GM12878 (cell line): ENCODE measurements at regions not wholly inside any gene's neighbourhood (a gene's known extent, or its start where the extent isn't known, plus 50 kb on each side); places are given as distances from the start of the nearest gene placed in this dataset.

ENCODE experiments used
- ATAC-seq: fragments of 200-7000 bp; cut with Tn5 transposase; 3 replicates; pipeline ENCODE4 v1.9.1; 2020; ENCODE audit warnings: mild to moderate bottlenecking, moderate library complexity
- BruUV-seq: library from RNA; stranded (reverse); fragments of 400-500 nt; replicated peaks from 2 replicates; lab custom pipeline; 2021; lab: Mats Ljungman, UMichigan
- CTCF ChIA-PET: fragments of 300-600 bp; sonication (Branson Sonifier 250); formaldehyde crosslinking; extraction: SDS; loops from one replicate; lab custom pipeline; 2021; ENCODE audit warnings: inconsistent platforms; lab: Yijun Ruan, JAX
- POLR2A ChIA-PET: fragments of 350-600 bp; formaldehyde crosslinking; extraction: SDS; loops from one replicate; lab custom pipeline; 2021; ENCODE audit warnings: inconsistent platforms; lab: Charles Lee
- RAD21 ChIA-PET: fragments of 300-600 bp; sonication (Branson Sonifier 250); formaldehyde crosslinking; loops from one replicate; lab custom pipeline; 2023; ENCODE audit warnings: antibody characterized with exemption; ENCODE audit not compliant: unreplicated experiment; lab: Charles Lee
- SMC1A ChIA-PET: fragments of 300-600 bp; sonication (Branson Sonifier 250); formaldehyde crosslinking; loops from one replicate; lab custom pipeline; 2023; ENCODE audit not compliant: unreplicated experiment, uncharacterized antibody; lab: Charles Lee
- DNase-seq: peaks from one replicate; pipeline ENCODE4 v3.0.0-alpha.2; 2011; ENCODE audit warnings: low read depth, low spot score
- FAIRE-seq: peaks from 3 replicates; lab custom pipeline; 2011; peaks lifted over from hg19 to GRCh38; lab: Jason Lieb, UNC
- H2AFZ ChIP-seq: 2 replicates; pipeline ENCODE4 v1.6.0; 2011; ENCODE audit warnings: low read depth, low read length, control low read depth; ENCODE audit not compliant: control insufficient read depth
- H3K27ac ChIP-seq: 2 replicates; pipeline ENCODE4 v1.5.1; 2011; ENCODE audit warnings: control low read depth; ENCODE audit not compliant: control insufficient read depth, insufficient read depth
- H3K27me3 ChIP-seq, 2 experiments: replicated peaks in 1 of 2; 2 replicates each; pipeline versions ENCODE4 v1.6.0 to v1.6.1; 2011; ENCODE audit warnings: low read length in 1 of 2; ENCODE audit not compliant: control insufficient read depth in 2 of 2, insufficient read depth in 2 of 2
- H3K36me3 ChIP-seq, 2 experiments: 2 replicates each; pipeline ENCODE4 v1.5.1; 2011; ENCODE audit warnings: low read length in 1 of 2; ENCODE audit not compliant: control insufficient read depth in 2 of 2, insufficient read depth in 2 of 2
- H3K4me1 ChIP-seq: 2 replicates; pipeline ENCODE4 v1.6.1; 2011; ENCODE audit warnings: mild to moderate bottlenecking, low read length, moderate library complexity, mixed read lengths; ENCODE audit not compliant: control insufficient read depth, insufficient read depth
- H3K4me2 ChIP-seq: 2 replicates; pipeline ENCODE4 v1.6.0; 2011; ENCODE audit warnings: control low read depth; ENCODE audit not compliant: control insufficient read depth, insufficient read depth
- H3K4me3 ChIP-seq: fragments of 200-600 bp; sonication (generic); 2 replicates; pipeline ENCODE4 v1.5.1; 2016
- H3K79me2 ChIP-seq: 2 replicates; pipeline ENCODE4 v1.6.0; 2011; ENCODE audit warnings: low read length; ENCODE audit not compliant: control insufficient read depth, insufficient read depth
- H3K9ac ChIP-seq: 2 replicates; pipeline ENCODE4 v1.8.0; 2011; ENCODE audit warnings: low read length, control low read depth, mixed read lengths; ENCODE audit not compliant: control insufficient read depth, insufficient read depth
- H3K9me3 ChIP-seq: replicated peaks from 3 replicates; pipeline ENCODE4 v1.5.1; 2011; ENCODE audit warnings: mild to moderate bottlenecking, low read length; ENCODE audit not compliant: control insufficient read depth, insufficient read depth
- H4K20me1 ChIP-seq: 2 replicates; pipeline ENCODE4 v1.6.0; 2011; ENCODE audit not compliant: control insufficient read depth, insufficient read depth
- BRCA1 ChIP-seq: IDR thresholded peaks from 2 replicates; pipeline ENCODE4 v1.6.1; 2011; ENCODE audit warnings: low read depth, low read length, improper control_type of control experiment
- CBX3 ChIP-seq: fragments of 200-600 bp; sonication (generic); IDR thresholded peaks from 2 replicates; pipeline ENCODE4 v1.6.1; 2016; ENCODE audit warnings: low read depth, borderline replicate concordance
- ETV6 ChIP-seq, 2 experiments: fragments of 450-650 bp in 1 of 2; IDR thresholded peaks in 1 of 2; conservative IDR thresholded peaks in 1 of 2; 2 replicates each; pipeline ENCODE4 v1.6.1; 2014; ENCODE audit warnings: antibody characterized with exemption in 1 of 2, borderline replicate concordance in 1 of 2, low read depth in 1 of 2, mild to moderate bottlenecking in 1 of 2, moderate library complexity in 1 of 2
- FOXM1 ChIP-seq: IDR thresholded peaks from 2 replicates; pipeline ENCODE4 v1.6.1; 2012; ENCODE audit warnings: low read depth, mild to moderate bottlenecking, inconsistent platforms, low read length, moderate library complexity
- HCFC1 ChIP-seq: fragments of 150-350 bp; IDR thresholded peaks from 2 replicates; pipeline ENCODE4 v1.6.1; 2014; ENCODE audit warnings: low read length
- IKZF1 ChIP-seq: fragments of 450-650 bp; conservative IDR thresholded peaks from 2 replicates; pipeline ENCODE4 v1.6.1; 2017; ENCODE audit warnings: antibody characterized with exemption, mild to moderate bottlenecking
- IKZF2 ChIP-seq, 2 experiments: fragments of 450-650 bp; IDR thresholded peaks; 2 replicates each; pipeline ENCODE4 v1.6.1; 2017; ENCODE audit warnings: mild to moderate bottlenecking in 2 of 2, moderate library complexity in 2 of 2
- KLF5 ChIP-seq: fragments of 450-650 bp; IDR thresholded peaks from 2 replicates; pipeline ENCODE4 v1.6.1; 2014; ENCODE audit warnings: mild to moderate bottlenecking; ENCODE audit not compliant: partially characterized antibody
- LARP7 ChIP-seq: fragments of 450-650 bp; IDR thresholded peaks from 2 replicates; pipeline ENCODE4 v1.6.1; 2017; ENCODE audit warnings: mild to moderate bottlenecking
- MEF2A ChIP-seq: IDR thresholded peaks from 2 replicates; pipeline ENCODE4 v1.6.1; 2011; ENCODE audit warnings: low read depth, mild to moderate bottlenecking, low read length, moderate library complexity; ENCODE audit not compliant: insufficient read depth
- MXI1 ChIP-seq: fragments of 150-350 bp; IDR thresholded peaks from 2 replicates; pipeline ENCODE4 v1.6.1; 2011; ENCODE audit warnings: low read depth, mild to moderate bottlenecking, inconsistent platforms, low read length, improper control_type of control experiment
- SREBF1 ChIP-seq: IDR thresholded peaks from 2 replicates; pipeline ENCODE4 v1.6.1; 2012; ENCODE audit warnings: mild to moderate bottlenecking, low read length
- ZNF24 ChIP-seq: fragments of 450-650 bp; IDR thresholded peaks from 2 replicates; pipeline ENCODE4 v1.6.1; 2017; ENCODE audit warnings: antibody characterized with exemption, mild to moderate bottlenecking
- WGBS: methylation state at CpG from one replicate; pipeline ENCODE4 v1.1.6; 2016; ENCODE audit warnings: low lambda C conversion rate; ENCODE audit not compliant: insufficient replicate concordance, insufficient coverage; ENCODE audit errors: missing lambda C conversion rate; 5-methylcytosine and 5-hydroxymethylcytosine counted together
- in situ Hi-C: fragments of 300-500 bp; cut with MboI; formaldehyde crosslinking; loops from 9 replicates; pipeline ENCODE4 v1.14.3; 2018; ENCODE audit warnings: mixed read lengths
- intact Hi-C: fragments of 100-400 bp; cut with micrococcal nuclease; formaldehyde crosslinking; loops from one replicate; pipeline ENCODE4 v1.14.2; 2022; ENCODE audit not compliant: unreplicated experiment
- TF ChIP-seq, protein P1 (sequence below): fragments of 450-650 bp; IDR thresholded peaks from 2 replicates; pipeline ENCODE4 v1.6.1; 2017; ENCODE audit warnings: mild to moderate bottlenecking, moderate library complexity

DNA sequence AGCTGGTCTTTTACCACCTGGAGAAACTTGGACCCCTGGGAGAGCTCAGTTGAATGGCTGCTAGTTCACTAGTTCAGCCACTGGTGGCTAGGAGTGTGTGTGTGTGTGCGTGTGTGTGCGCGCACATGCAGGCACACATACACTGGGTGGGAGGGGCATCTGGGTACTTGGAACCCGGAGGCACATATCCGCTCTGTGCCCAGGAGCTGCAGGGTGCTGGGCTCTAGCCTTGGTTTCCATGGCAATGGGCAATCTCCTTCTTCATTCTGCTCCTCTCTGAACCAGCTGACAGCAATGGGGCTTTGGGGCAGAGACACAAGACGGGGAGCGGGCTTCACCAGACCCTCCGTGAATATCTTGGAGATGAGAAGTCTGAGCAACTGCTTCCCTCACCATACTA, 87.1 kb upstream of the DISP3 start:
- WGBS: 57% methylated on average over 8 of the region's 8 CpGs
- Histone ChIP-seq H3K27me3 (peaks cover 0 to 3% of the 10 kb centered on the region in 2 experiments; a peak in 2 of 4 replicates), H4K20me1 (no peaks in the 10 kb centered on the region), H3K4me3 (no peak overlapping the region), H3K9ac (no peak overlapping the region), H3K27ac (no peak overlapping the region), H3K4me2 (no peak overlapping the region), H3K36me3 (no peaks in the 10 kb centered on the region), H3K4me1 (no peaks in the 10 kb centered on the region)
- no TSS peak for BruUV-seq
- SMC1A ChIA-PET: no interaction called here
- ATAC-seq: no peak
- in situ Hi-C loops: no loop called here
- POLR2A ChIA-PET: no interaction called here
- TF ChIP-seq ZNF24 (no peak), BRCA1 (no peak), HCFC1 (no peak), CBX3 (no peak), IKZF2 (IDR thresholded peaks at IDR 0.05) (no peak), ETV6 (conservative IDR thresholded peaks at IDR 0.05 in 1 of 2, IDR thresholded peaks at IDR 0.05 in 1 of 2; ENCODE audit: borderline replicate concordance in 1 of 2, low read depth in 1 of 2) (no peak), IKZF1 (no peak), MXI1 (no peak), SREBF1 (no peak), FOXM1 (no peak), LARP7 (no peak), KLF5 (no peak), MEF2A (no peak)
- TF ChIP-seq, protein P1, sequence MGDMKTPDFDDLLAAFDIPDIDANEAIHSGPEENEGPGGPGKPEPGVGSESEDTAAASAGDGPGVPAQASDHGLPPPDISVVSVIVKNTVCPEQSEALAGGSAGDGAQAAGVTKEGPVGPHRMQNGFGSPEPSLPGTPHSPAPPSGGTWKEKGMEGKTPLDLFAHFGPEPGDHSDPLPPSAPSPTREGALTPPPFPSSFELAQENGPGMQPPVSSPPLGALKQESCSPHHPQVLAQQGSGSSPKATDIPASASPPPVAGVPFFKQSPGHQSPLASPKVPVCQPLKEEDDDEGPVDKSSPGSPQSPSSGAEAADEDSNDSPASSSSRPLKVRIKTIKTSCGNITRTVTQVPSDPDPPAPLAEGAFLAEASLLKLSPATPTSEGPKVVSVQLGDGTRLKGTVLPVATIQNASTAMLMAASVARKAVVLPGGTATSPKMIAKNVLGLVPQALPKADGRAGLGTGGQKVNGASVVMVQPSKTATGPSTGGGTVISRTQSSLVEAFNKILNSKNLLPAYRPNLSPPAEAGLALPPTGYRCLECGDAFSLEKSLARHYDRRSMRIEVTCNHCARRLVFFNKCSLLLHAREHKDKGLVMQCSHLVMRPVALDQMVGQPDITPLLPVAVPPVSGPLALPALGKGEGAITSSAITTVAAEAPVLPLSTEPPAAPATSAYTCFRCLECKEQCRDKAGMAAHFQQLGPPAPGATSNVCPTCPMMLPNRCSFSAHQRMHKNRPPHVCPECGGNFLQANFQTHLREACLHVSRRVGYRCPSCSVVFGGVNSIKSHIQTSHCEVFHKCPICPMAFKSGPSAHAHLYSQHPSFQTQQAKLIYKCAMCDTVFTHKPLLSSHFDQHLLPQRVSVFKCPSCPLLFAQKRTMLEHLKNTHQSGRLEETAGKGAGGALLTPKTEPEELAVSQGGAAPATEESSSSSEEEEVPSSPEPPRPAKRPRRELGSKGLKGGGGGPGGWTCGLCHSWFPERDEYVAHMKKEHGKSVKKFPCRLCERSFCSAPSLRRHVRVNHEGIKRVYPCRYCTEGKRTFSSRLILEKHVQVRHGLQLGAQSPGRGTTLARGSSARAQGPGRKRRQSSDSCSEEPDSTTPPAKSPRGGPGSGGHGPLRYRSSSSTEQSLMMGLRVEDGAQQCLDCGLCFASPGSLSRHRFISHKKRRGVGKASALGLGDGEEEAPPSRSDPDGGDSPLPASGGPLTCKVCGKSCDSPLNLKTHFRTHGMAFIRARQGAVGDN: no peak
- TF ChIP-seq, all 136 proteins: peak for 0
- DNase-seq (no peak), FAIRE-seq (no peak)
- ChIA-PET RAD21 (no interaction called here), CTCF (no interaction called here)
- Histone ChIP-seq H3K79me2 (no peaks in the 10 kb centered on the region), H3K9me3 (no peaks in the 10 kb centered on the region), H2AFZ (no peak overlapping the region)
- intact Hi-C loops: no loop called here
